ENCODE measurements at regions not wholly inside any gene's neighbourhood (a gene's known extent, or its start where the extent isn't known, plus 50 kb on each side); places are given as distances from the start of the nearest gene placed in this dataset.
"Not testable (repeated sequence)": the region's sequence is repeated elsewhere in the genome, so short reads cannot be mapped to it uniquely, and the experiment has no call there.

GRCh38 chr16:59342669-59343068 lies 608.6 kb upstream of the GOT2 start:
- DNase-seq: no peak

GRCh38 chr16:59341368-59341767 lies 607.3 kb upstream of the GOT2 start:
- no peak for DNase-seq

DNA sequence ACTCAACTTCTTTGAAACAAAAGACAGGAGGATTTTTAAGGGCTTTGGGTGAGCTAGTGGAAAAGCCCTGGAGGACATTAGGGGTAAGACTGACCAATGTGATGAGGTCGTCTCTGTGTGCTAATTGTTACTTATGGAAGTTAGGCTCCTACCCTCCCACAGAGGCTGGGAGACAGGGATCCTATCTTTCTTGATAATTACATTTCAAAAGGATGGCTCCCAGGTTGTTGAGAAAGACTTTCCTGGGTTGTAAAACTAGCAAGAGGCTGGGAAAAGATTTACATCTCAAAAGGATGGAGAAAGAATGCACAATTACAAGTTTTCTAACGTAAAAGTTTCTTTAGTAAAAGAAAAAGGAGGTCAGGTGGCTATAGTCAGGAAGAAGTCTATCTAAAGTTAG lies 605.8 kb upstream of the GOT2 start:
- DNase-seq: no peak

GRCh38 chr16:59336136-59336695 lies 602.1 kb upstream of the GOT2 start:
- no peak for DNase-seq

DNA sequence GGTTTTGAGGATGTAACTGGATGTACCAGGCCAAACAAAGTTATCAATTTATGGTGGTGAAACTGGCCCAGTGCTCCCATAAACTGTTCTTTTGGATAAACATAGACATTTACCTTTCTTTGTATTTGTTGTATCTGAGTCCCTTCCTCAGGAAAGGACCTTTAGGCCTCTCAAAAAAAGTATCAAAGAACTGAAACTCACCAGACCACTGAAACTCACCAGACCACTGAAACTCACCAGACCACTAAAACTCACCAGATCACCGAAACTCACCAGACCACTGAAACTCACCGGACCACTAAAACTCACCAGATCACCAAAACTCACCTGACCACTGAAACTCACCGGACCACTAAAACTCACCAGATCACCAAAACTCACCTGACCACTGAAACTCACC lies 597.6 kb upstream of the GOT2 start:
- DNase-seq: not testable (repeated sequence)

DNA sequence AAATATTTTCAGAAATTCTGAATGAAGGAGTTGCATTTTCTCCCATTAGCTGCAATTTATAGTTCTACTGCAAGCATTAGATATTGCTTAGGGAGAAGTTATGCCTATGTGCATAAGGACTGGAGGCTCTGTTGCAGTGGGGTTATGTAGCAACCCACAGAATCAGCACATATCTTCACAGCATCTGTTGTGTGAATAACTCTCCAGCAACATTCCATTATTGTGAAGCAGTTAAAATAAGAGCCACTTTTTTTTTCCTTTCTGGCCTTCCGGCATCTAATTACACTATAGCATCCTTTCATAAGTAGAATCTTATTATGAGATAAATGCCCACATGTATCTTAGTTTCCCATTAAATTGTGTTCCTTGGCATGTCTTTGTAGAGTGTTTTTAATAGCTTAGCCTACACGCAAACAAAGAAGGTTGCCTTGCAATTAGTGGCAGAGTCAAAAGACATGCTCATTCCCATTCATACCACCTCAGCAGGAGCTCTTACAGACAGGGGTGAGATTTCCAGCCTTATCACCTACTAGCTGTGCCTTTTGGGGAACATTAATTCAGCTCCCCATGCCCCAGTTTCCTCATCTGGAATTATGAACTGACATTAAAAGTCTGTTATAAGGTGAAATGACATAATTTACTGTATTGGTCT lies 596.0 kb upstream of the GOT2 start:
- no peak for DNase-seq

GRCh38 chr16:59328961-59329360 lies 594.8 kb upstream of the GOT2 start:
- DNase-seq: no peak

DNA sequence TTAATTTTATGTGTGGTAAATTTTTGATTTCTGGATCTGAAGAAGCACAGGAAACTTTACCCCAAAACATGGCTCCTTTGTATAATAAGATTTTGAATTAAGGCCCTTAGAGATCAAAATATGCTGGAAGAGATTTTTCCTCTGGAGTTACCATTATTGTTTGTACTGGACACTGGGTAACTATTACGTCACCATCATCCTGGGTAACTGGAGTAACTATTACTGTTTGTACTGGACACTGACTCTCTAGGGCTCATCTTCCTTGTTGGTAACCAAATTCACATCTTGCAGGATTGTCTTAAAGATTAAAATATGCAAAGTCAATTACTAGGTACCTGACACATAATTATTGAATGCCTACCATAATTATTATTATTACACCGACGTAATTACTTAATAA lies 593.8 kb upstream of the GOT2 start:
- no peak for DNase-seq

- DNase-seq: no peak
These were observed 592.8 kb upstream of the GOT2 start for GRCh38 chr16:59326955-59327354.

DNA sequence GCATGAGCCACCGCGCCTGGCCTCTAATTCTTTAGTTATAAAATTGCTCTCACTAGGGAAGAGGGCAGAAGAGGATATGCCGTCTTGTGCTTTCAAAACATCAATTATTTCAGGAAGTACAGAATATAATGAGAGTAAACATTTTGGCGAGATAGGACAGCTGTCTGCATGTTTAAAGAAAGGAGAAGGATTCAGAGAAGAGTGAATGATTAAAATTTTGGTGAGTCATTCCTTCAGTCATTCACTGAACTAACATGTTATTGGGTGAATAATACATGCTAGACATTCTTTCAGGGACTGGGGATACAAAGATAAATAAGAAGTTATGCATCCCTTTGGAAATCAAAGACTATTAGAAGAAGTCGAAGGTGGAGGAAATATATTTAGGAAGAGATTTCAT lies 590.3 kb upstream of the GOT2 start:
- no peak for DNase-seq

GRCh38 chr16:59320657-59321056 lies 586.5 kb upstream of the GOT2 start:
- no peak for DNase-seq

DNA sequence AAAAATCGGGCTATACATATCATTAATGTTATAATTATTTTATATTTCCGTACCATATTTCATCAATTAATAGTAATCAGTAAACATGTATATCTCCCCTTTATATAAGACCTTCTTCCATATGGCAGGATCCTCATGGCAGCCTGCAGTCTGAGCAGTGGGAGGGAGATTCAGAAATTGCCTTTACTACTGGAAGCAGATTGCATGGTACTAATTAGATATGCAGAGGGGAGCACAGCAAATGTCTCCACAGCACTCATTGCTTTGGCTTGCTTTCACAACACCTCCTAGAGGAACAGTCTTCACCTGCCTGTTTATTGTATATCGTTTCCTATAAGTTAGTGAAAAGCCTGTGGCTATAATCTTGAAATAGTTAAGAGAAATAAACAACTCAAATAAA lies 585.8 kb upstream of the GOT2 start:
- no peak for DNase-seq

- no peak for DNase-seq
These were observed 571.7 kb upstream of the GOT2 start for GRCh38 chr16:59305850-59306249.

DNA sequence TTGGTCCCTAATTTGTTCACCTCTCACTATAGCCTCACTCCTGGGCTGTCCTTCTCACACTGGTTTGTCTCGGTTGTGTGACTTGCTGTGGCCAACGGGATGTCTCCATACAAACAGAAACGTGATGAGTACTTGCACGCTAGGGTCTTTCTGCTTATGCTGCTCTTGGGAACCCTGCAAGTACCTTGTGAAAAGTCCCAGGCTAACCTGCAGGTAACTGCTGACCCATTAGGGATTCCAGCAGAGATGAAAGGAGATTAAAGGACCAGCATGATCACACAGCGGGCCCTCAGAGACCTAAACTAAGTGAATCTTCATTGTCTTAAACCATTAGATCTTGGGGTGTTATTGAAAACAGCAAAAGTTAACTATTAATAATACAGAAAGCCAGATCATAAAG lies 562.8 kb upstream of the GOT2 start:
- no peak for DNase-seq

DNA sequence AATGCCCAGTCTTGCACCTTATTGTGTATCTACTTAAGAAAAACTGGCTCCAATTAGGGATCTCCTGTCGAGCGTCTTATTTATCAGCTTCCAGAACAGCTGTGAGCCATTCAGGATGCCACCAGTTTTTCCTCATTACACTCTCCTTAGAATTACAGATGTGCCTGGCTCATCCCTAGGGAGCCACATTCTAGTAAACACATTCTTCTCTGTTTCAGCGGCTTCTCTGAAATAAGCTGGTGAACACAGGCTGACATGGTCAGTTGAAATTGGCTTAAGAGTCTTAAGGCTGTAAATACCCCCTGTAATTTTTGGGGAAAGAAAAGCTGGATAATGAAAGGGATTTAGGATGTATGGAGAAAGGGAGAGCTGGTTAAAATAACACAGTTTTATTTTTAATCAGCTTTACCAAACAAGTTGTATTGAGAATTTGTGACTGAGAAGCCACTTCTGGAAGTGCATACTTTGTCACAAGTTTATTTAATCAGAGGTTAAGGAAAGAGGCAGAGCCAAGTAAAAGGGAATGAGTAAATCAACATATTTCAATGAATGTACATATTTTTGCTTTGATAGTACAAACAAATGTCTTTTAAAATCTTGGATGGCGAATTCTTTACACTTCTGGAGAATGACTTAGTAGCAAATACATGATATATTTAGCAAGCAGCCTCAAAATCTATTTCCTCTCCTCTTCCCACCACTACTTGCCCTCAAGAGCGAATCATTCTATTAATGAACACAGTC lies 562.0 kb upstream of the GOT2 start:
- no peak for DNase-seq

DNA sequence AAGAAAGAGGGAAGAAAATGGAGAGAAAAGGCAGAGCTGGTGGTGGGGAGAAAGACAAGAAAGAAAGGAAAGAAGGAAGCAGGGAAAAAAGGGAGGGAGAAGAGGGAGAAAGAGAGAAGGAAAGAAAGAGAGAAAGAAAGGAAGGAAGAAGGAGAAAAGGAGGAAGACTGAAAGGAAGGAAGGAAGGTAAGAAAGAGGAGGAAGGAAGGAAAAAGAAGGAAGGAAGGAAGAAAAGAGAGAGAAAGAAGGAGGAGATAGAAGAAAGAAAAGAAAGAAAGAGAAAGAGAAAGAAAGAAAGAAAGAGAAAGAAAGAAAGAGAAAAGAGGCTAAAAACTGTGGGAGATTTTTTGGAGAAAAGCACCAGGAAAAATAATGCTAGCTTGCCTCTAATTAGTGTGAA lies 561.4 kb upstream of the GOT2 start:
- no peak for DNase-seq

DNA sequence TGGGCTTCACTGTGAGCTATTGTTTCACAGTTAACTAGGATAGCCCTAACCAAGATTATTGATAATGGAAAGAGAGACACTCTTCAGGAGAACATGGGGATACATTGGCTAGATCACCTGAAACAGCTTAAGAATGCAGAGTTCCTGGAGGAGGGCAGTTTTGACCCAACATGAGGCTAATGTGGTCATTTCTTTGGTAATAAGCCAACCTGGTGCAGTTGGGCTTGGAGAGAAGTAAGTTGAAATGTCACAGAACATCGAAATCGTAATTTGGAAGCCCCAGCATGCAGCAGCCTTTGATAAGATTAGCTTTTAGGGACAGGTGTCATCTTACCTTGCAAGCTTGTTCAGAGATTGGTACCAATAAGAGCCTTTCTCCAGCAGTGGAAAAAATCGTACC lies 556.6 kb upstream of the GOT2 start:
- DNase-seq: no peak

GRCh38 chr16:59289151-59289550 lies 555.0 kb upstream of the GOT2 start:
- no peak for DNase-seq

- DNase-seq: no peak
These were observed 540.0 kb upstream of the GOT2 start for GRCh38 chr16:59274141-59274540.

- no peak for DNase-seq
These were observed 529.8 kb upstream of the GOT2 start for GRCh38 chr16:59263955-59264354.

DNA sequence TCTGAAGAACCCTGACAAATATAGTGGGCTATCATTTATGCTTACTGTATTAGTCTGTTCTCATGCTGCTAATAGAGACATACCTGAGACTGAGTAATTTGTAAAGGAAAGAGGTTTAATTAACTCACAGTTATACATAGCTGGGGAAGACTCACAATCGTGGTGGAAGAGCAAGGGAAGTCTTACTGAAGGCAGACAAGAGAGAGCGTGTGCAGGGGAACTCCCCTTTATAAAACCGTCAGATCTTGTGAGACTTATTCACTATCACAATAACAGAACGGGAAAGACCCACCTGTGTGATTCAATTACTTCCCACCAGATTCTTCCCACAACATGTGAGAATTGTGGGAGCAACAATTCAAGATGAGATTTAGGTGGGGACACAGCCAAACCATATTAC lies 526.8 kb upstream of the GOT2 start:
- no peak for DNase-seq

GRCh38 chr16:59259950-59260319 lies 525.8 kb upstream of the GOT2 start:
- DNase-seq: no peak

DNA sequence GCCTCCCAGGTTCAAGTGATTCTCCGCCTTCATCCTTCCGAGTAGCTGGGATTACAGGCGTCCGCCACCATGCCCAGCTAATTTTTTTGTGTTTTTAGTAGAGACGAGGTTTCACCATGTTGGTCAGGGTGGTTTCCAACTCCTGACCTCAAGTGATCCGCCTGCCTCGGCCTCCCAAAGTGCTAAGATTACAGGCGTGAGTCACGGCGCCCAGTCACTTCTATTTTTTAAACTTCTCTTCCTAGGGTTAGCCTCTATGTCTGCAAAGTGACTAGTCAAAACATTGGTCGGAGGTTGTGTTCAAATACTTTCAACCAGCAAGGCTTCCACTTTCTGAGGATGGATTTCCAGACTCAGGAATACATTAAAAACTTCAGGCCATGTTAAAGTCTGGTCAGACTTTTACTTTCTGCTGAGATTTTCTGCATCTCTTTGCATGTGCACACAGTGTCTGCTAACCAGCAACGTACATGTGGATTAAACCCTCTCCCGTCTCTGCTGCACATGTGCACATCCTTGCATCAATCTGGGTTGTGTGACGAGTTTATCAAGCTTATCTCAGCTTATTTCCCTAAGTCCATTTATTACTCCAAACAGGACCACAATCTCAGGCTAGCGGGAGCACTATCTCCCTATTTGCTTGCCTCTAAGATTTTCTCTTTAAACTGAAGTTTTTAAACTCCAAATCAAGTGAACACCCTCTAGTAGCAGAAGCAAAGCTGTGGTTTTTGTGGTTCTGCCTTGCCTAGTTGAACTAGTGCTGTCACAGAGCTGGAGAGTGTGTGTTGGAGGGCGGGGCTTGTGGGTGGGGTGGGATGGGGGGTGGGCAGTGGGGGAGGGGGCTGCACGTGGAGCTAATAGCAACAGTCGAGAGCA lies 525.2 kb upstream of the GOT2 start:
- no peak for DNase-seq

DNA sequence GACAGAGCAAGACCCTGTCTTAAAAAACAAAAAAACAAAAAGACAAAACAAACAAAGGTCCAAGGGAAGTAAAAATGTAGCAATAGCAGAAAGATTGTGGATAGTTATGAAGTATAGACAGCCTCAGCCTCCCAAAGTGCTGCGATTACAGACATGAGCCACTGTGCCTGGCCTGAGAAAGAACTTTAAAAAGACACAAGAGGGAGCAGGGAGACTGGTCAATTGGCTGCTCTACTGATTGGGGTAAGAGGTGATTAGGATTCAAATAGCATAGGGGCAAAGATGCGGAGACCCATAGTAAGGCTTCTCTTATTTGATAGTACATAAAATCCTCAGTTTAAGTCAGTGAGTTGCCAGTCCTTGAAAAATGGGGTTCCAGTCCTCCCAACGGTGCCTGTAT lies 518.2 kb upstream of the GOT2 start:
- DNase-seq: no peak
